ENCODE measurements at regions not wholly inside any gene's neighbourhood (a gene's known extent, or its start where the extent isn't known, plus 50 kb on each side); places are given as distances from the start of the nearest gene placed in this dataset.
"Not testable (repeated sequence)": the region's sequence is repeated elsewhere in the genome, so short reads cannot be mapped to it uniquely, and the experiment has no call there.

- no peak for DNase-seq (ENCODE audit: extremely low read depth, low read depth)
These were observed 348.2 kb downstream of the RWDD3 start for GRCh38 chr1:95582191-95582590.

- DNase-seq (ENCODE audit: extremely low read depth, low read depth): no peak
These were observed 348.7 kb downstream of the RWDD3 start for GRCh38 chr1:95582746-95583145.

- DNase-seq (ENCODE audit: extremely low read depth, low read depth): no peak
These were observed 349.7 kb downstream of the RWDD3 start for GRCh38 chr1:95583661-95584210.

GRCh38 chr1:95584315-95584714, 350.3 kb downstream of the RWDD3 start:
- DNase-seq (ENCODE audit: extremely low read depth, low read depth): no peak

GRCh38 chr1:95604771-95605170, 370.8 kb downstream of the RWDD3 start:
- DNase-seq (ENCODE audit: extremely low read depth, low read depth): no peak

GRCh38 chr1:95614197-95614596, 380.2 kb downstream of the RWDD3 start:
- no peak for DNase-seq (ENCODE audit: extremely low read depth, low read depth)

GRCh38 chr1:95615421-95615820, 381.4 kb downstream of the RWDD3 start:
- DNase-seq (ENCODE audit: extremely low read depth, low read depth): no peak

- DNase-seq (ENCODE audit: extremely low read depth, low read depth): no peak
These were observed 386.1 kb downstream of the RWDD3 start for GRCh38 chr1:95620076-95620475.

- DNase-seq (ENCODE audit: extremely low read depth, low read depth): no peak
These were observed 388.6 kb downstream of the RWDD3 start for GRCh38 chr1:95622609-95623008.

- no peak for DNase-seq (ENCODE audit: extremely low read depth, low read depth)
These were observed 391.2 kb downstream of the RWDD3 start for GRCh38 chr1:95625224-95625623.

- no peak for DNase-seq (ENCODE audit: extremely low read depth, low read depth)
These were observed 393.2 kb downstream of the RWDD3 start for GRCh38 chr1:95627244-95627643.

- no peak for DNase-seq (ENCODE audit: extremely low read depth, low read depth)
These were observed 397.7 kb downstream of the RWDD3 start for GRCh38 chr1:95631695-95632094.

GRCh38 chr1:95635811-95636210, 401.8 kb downstream of the RWDD3 start:
- DNase-seq (ENCODE audit: extremely low read depth, low read depth): no peak

GRCh38 chr1:95636897-95637296, 402.9 kb downstream of the RWDD3 start:
- no peak for DNase-seq (ENCODE audit: extremely low read depth, low read depth)

- no peak for DNase-seq (ENCODE audit: extremely low read depth, low read depth)
These were observed 406.7 kb downstream of the RWDD3 start for GRCh38 chr1:95640746-95641145.

- no peak for DNase-seq (ENCODE audit: extremely low read depth, low read depth)
These were observed 407.4 kb downstream of the RWDD3 start for GRCh38 chr1:95641386-95641785.

GRCh38 chr1:95642035-95642434, 408.0 kb downstream of the RWDD3 start:
- DNase-seq (ENCODE audit: extremely low read depth, low read depth): no peak

- DNase-seq (ENCODE audit: extremely low read depth, low read depth): no peak
These were observed 409.1 kb downstream of the RWDD3 start for GRCh38 chr1:95643071-95643470.

GRCh38 chr1:95645126-95645525, 411.1 kb downstream of the RWDD3 start:
- DNase-seq (ENCODE audit: extremely low read depth, low read depth): not testable (repeated sequence)

GRCh38 chr1:95650631-95651030, 416.6 kb downstream of the RWDD3 start:
- no peak for DNase-seq (ENCODE audit: extremely low read depth, low read depth)

GRCh38 chr1:95652423-95652965, 418.5 kb downstream of the RWDD3 start:
- DNase-seq (ENCODE audit: extremely low read depth, low read depth): no peak

GRCh38 chr1:95653618-95654017, 419.6 kb downstream of the RWDD3 start:
- no peak for DNase-seq (ENCODE audit: extremely low read depth, low read depth)
